H1 (cell line): ENCODE measurements at regions not wholly inside any gene's neighbourhood (a gene's known extent, or its start where the extent isn't known, plus 50 kb on each side); places are given as distances from the start of the nearest gene placed in this dataset.

Experiments used
- CTCF ChIA-PET: fragments of 300-600 bp; sonication (Branson Sonifier 250); formaldehyde crosslinking; loops from one replicate; lab custom pipeline; 2021; ENCODE audit not compliant: partially characterized antibody; lab: Charles Lee
- POLR2A ChIA-PET: fragments of 300-600 bp; sonication (Branson Sonifier 250); formaldehyde crosslinking; loops from one replicate; lab custom pipeline; 2021; ENCODE audit warnings: inconsistent platforms; ENCODE audit not compliant: partially characterized antibody; lab: Charles Lee
- DNase-seq, 2 experiments: peaks; one replicate each; pipeline versions ENCODE4 v3.0.0 to v3.0.0-alpha.2; 2010 to 2022; ENCODE audit warnings: low spot score in 2 of 2, low read depth in 1 of 2, mixed read lengths in 1 of 2
- FAIRE-seq: peaks from 2 replicates; lab custom pipeline; 2011; peaks lifted over from hg19 to GRCh38; lab: Jason Lieb, UNC
- H2AFZ ChIP-seq: 2 replicates; pipeline ENCODE4 v1.8.1; 2012; ENCODE audit warnings: low read length, inconsistent platforms
- H2AK5ac ChIP-seq: 2 replicates; pipeline ENCODE4 v1.6.1; 2013; ENCODE audit warnings: low read depth, low read length
- H2BK120ac ChIP-seq: replicated peaks from 2 replicates; pipeline ENCODE3; 2013; ENCODE audit warnings: low read depth, low read length, inconsistent platforms
- H2BK12ac ChIP-seq: 2 replicates; pipeline ENCODE4 v1.6.1; 2013; ENCODE audit warnings: low read depth, low read length
- H2BK15ac ChIP-seq: 2 replicates; pipeline ENCODE4 v1.6.1; 2013; ENCODE audit warnings: low read length
- H2BK20ac ChIP-seq: 2 replicates; pipeline ENCODE4 v1.6.1; 2013; ENCODE audit warnings: low read length
- H2BK5ac ChIP-seq: 2 replicates; pipeline ENCODE4 v1.6.1; 2013; ENCODE audit warnings: low read depth, low read length
- H3K14ac ChIP-seq: 2 replicates; pipeline ENCODE4 v1.6.1; 2013; ENCODE audit warnings: inconsistent platforms; ENCODE audit not compliant: insufficient read length
- H3K18ac ChIP-seq: 2 replicates; pipeline ENCODE4 v1.6.1; 2013; ENCODE audit warnings: low read length; ENCODE audit errors: extremely low read depth
- H3K23ac ChIP-seq: 2 replicates; pipeline ENCODE4 v1.6.1; 2013; ENCODE audit warnings: inconsistent platforms; ENCODE audit not compliant: insufficient read length
- H3K23me2 ChIP-seq: 2 replicates; pipeline ENCODE4 v1.6.1; 2013; ENCODE audit warnings: low read depth, low read length
- H3K27ac ChIP-seq: 2 replicates; pipeline ENCODE4 v1.6.1; 2011; ENCODE audit warnings: low read depth, low read length, inconsistent platforms
- H3K27me3 ChIP-seq, 4 experiments: replicated peaks in 1 of 4; 1 replicate in 1 of 4; 2 replicates in 3 of 4; pipeline versions ENCODE4 v1.6.1 to v1.8.1; 2011 to 2013; ENCODE audit warnings: low read length in 3 of 4, mild to moderate bottlenecking in 3 of 4, inconsistent platforms in 2 of 4, mixed read lengths in 2 of 4, moderate library complexity in 1 of 4; ENCODE audit not compliant: control insufficient read depth in 3 of 4, insufficient read depth in 3 of 4; ENCODE audit errors: extremely low read depth in 1 of 4
- H3K36me3 ChIP-seq, 4 experiments: 2 replicates each; pipeline versions ENCODE4 v1.6.1 to v1.8.1; 2011 to 2013; ENCODE audit warnings: mild to moderate bottlenecking in 4 of 4, low read length in 3 of 4, moderate library complexity in 2 of 4, control low read depth in 1 of 4, inconsistent platforms in 1 of 4; ENCODE audit not compliant: insufficient read depth in 4 of 4, control insufficient read depth in 2 of 4
- H3K4ac ChIP-seq: replicated peaks from 2 replicates; pipeline ENCODE3; 2013; ENCODE audit warnings: low read length, low read depth, mixed read lengths, inconsistent platforms; ENCODE audit not compliant: insufficient read length
- H3K4me1 ChIP-seq, 4 experiments: replicated peaks in 1 of 4; 1 replicate in 1 of 4; 2 replicates in 3 of 4; pipeline versions ENCODE4 v1.6.1 to v1.8.1; 2011 to 2013; ENCODE audit warnings: low read length in 3 of 4, inconsistent platforms in 2 of 4, mixed read lengths in 1 of 4; ENCODE audit not compliant: insufficient read depth in 4 of 4, control insufficient read depth in 3 of 4
- H3K4me2 ChIP-seq, 2 experiments: 2 replicates each; pipeline versions ENCODE4 v1.6.1 to v1.8.1; 2011 to 2013; ENCODE audit warnings: low read depth in 2 of 2, low read length in 2 of 2, control low read depth in 1 of 2, inconsistent platforms in 1 of 2, mild to moderate bottlenecking in 1 of 2; ENCODE audit not compliant: insufficient read depth in 1 of 2
- H3K4me3 ChIP-seq, 4 experiments: fragments of 200-600, 300-600 bp in 1 of 4; sonication (generic), shearing (Covaris generic), sonication (Bioruptor Twin) in 1 of 4; 2 replicates each; pipeline versions ENCODE4 v1.5.1 to v1.8.1; 2011 to 2016; ENCODE audit warnings: low read length in 4 of 4, low read depth in 3 of 4, control low read depth in 2 of 4, inconsistent platforms in 2 of 4, mild to moderate bottlenecking in 2 of 4, mixed read lengths in 1 of 4, moderate library complexity in 1 of 4; ENCODE audit not compliant: insufficient read depth in 2 of 4; ENCODE audit errors: extremely low read depth in 1 of 4
- H3K56ac ChIP-seq: replicated peaks from 2 replicates; pipeline ENCODE3; 2013; ENCODE audit warnings: low read depth, mild to moderate bottlenecking, mixed read lengths, low read length, inconsistent platforms; ENCODE audit not compliant: insufficient read length
- H3K79me1 ChIP-seq: 2 replicates; pipeline ENCODE4 v1.6.1; 2013; ENCODE audit warnings: low read depth, low read length, control low read depth
- H3K79me2 ChIP-seq, 2 experiments: 2 replicates each; pipeline versions ENCODE4 v1.6.1 to v1.8.1; 2012 to 2013; ENCODE audit warnings: low read length in 2 of 2, mild to moderate bottlenecking in 2 of 2, inconsistent platforms in 1 of 2; ENCODE audit not compliant: insufficient read depth in 2 of 2, control insufficient read depth in 1 of 2
- H3K9ac ChIP-seq, 4 experiments: replicated peaks in 1 of 4; 1 replicate in 1 of 4; 2 replicates in 3 of 4; pipeline versions ENCODE4 v1.6.1 to v1.8.1; 2011 to 2013; ENCODE audit warnings: low read depth in 3 of 4, low read length in 3 of 4, control low read depth in 2 of 4, mild to moderate bottlenecking in 2 of 4, moderate library complexity in 2 of 4, inconsistent platforms in 1 of 4; ENCODE audit errors: extremely low read depth in 1 of 4
- H3K9me3 ChIP-seq, 2 experiments: 2 replicates each; pipeline versions ENCODE4 v1.6.1 to v1.8.1; 2012 to 2013; ENCODE audit warnings: mild to moderate bottlenecking in 2 of 2, moderate library complexity in 2 of 2, control low read depth in 1 of 2, inconsistent platforms in 1 of 2, low read depth in 1 of 2, low read length in 1 of 2, mixed read lengths in 1 of 2; ENCODE audit not compliant: insufficient read depth in 2 of 2
- H4K20me1 ChIP-seq, 2 experiments: replicated peaks in 1 of 2; 2 replicates each; pipeline versions ENCODE3 to v1.8.1; 2011 to 2013; ENCODE audit warnings: inconsistent platforms in 2 of 2, low read length in 2 of 2, mild to moderate bottlenecking in 1 of 2; ENCODE audit not compliant: insufficient read depth in 2 of 2, control insufficient read depth in 1 of 2
- H4K5ac ChIP-seq: 2 replicates; pipeline ENCODE4 v1.6.1; 2013; ENCODE audit warnings: low read length, low read depth, mixed read lengths, inconsistent platforms; ENCODE audit not compliant: insufficient read length
- H4K8ac ChIP-seq: 2 replicates; pipeline ENCODE4 v1.8.0; 2013; ENCODE audit warnings: mild to moderate bottlenecking, moderate library complexity, low read length, inconsistent platforms; ENCODE audit not compliant: insufficient read depth; ENCODE audit errors: extremely low read depth
- H4K91ac ChIP-seq: replicated peaks from 2 replicates; pipeline ENCODE3; 2013; ENCODE audit warnings: low read length, mixed read lengths, inconsistent platforms; ENCODE audit not compliant: insufficient read length
- BCL11A ChIP-seq, 2 experiments: IDR thresholded peaks; one replicate each; pipeline ENCODE4 v1.6.1; 2011; ENCODE audit warnings: low read depth in 2 of 2, low read length in 2 of 2, mild to moderate bottlenecking in 2 of 2
- KDM5A ChIP-seq: fragments of 200-600 bp; IDR thresholded peaks from 2 replicates; pipeline ENCODE4 v1.7.1; 2012; ENCODE audit warnings: mild to moderate bottlenecking, low read length, inconsistent platforms, mixed read lengths

- Histone ChIP-seq H3K9me3 (no peaks in the 10 kb centered on the region), H4K8ac (no peak overlapping the region), H3K4me2 (no peak overlapping the region), H3K56ac (no peak overlapping the region), H3K4me1 (no peaks in the 10 kb centered on the region), H3K27ac (no peak overlapping the region), H4K20me1 (no peaks in the 10 kb centered on the region), H2AK5ac (no peak overlapping the region), H3K4me3 (no peak overlapping the region), H3K23me2 (no peaks in the 10 kb centered on the region; the same call in 1 of the 2 replicates), H2BK20ac (no peak overlapping the region), H3K18ac (no peak overlapping the region), H3K79me2 (no peaks in the 10 kb centered on the region), H3K23ac (no peak overlapping the region), H3K9ac (no peak overlapping the region), H2BK120ac (no peak overlapping the region), H2BK15ac (no peak overlapping the region), H4K91ac (no peak overlapping the region), H2AFZ (no peak overlapping the region), H3K27me3 (no peaks in the 10 kb centered on the region), H2BK5ac (no peak overlapping the region), H3K14ac (no peak overlapping the region), H3K4ac (no peak overlapping the region), H4K5ac (no peak overlapping the region), H2BK12ac (no peak overlapping the region), H3K36me3 (no peaks in the 10 kb centered on the region), H3K79me1 (no peaks in the 10 kb centered on the region)
- DNase-seq = no peak
- CTCF ChIA-PET = no interaction called here
- no peak for FAIRE-seq
- POLR2A ChIA-PET = no interaction called here
- no peak for TF ChIP-seq KDM5A
- no peak for TF ChIP-seq BCL11A (IDR thresholded peaks at IDR 0.05; ENCODE audit: low read depth in 2 of 2, low read length in 2 of 2)
Measured at GRCh38 chr11:128254941-128255340, 332.4 kb downstream of the ETS1 start.
